ENCODE measurements at regions not wholly inside any gene's neighbourhood (a gene's known extent, or its start where the extent isn't known, plus 50 kb on each side); places are given as distances from the start of the nearest gene placed in this dataset.

DNA sequence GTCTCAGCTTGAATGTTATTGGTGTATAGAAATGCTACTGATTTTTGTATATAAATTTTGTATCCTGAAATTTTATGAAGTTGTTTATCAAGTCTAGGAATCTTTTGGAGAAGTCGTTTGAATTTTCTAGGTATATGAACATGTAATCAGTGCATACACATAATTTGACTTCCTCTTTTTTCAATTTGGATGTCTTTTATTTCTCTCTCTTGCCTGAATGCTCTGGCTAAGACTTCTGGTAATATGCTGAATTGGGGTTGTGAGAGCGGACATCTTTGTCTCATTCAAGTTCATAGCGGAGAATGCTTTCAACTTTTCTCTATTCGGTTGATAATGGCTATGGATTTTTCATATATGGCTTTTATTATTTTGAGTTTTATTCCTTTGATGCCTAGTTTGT, 100.9 kb upstream of the MCTP2 start:
- Mint-ChIP-seq H3K4me3 (no peak overlapping the region), H3K9me3 (peaks cover 14% of the 10 kb centered on the region), H3K27ac (no peak overlapping the region), H3K27me3 (ENCODE audit: low read depth, poor library complexity) (peaks cover 4% of the 10 kb centered on the region), H3K4me1 (no peaks in the 10 kb centered on the region), H3K36me3 (ENCODE audit: low read depth) (no peaks in the 10 kb centered on the region)
- no peak for DNase-seq
- no peak for TF ChIP-seq CTCF (IDR thresholded peaks at IDR 0.05)

DNA sequence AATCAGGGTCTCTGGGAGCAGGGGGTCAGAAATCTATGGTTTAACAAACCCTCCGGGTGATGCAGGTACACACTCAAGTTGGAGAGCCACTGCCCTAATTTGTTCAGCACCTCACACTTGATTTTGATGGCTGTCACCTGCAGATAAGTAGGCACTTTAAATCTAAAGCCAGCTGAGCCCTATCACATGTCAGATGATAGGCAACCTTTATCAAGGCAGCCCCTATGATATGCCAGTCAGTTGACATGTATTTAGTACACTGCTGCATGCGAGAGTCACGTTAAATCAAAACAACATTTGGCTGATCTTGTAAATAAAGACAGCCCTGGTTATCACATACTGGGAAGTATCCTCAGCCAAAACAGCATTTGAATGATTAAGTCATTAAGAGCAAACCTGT, 104.4 kb upstream of the MCTP2 start:
- no peak for TF ChIP-seq CTCF (IDR thresholded peaks at IDR 0.05)
- no peaks in the 10 kb centered on the region for H3K36me3 Mint-ChIP-seq (ENCODE audit: low read depth)
- H3K27ac Mint-ChIP-seq, result no peak overlapping the region
- peaks cover 4% of the 10 kb centered on the region for H3K27me3 Mint-ChIP-seq (ENCODE audit: low read depth, poor library complexity)
- no peak for DNase-seq
- H3K4me1 Mint-ChIP-seq, result no peaks in the 10 kb centered on the region
- H3K4me3 Mint-ChIP-seq, result no peak overlapping the region
- H3K9me3 Mint-ChIP-seq, result no peaks in the 10 kb centered on the region

DNA sequence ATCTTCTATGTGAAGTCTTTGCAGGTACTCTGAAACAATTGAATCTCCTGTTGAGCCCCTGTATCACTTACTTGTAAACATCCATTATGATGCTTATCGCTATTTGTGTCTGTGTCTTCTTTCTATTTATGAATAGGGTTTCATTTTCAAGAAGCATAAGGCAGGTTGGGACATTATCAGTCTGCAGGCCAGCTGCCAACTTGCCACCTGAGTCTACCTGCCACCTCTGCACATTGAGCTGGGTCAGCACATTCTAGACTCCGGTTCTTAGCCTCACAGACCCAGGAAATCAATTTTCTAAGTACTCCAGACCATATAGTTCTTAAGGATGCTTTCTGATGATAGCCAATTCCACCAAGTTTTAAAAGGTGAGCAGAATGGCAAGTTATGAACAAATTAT, 105.7 kb upstream of the MCTP2 start:
- no peak for DNase-seq
- Mint-ChIP-seq H3K9me3 (no peaks in the 10 kb centered on the region), H3K27me3 (ENCODE audit: low read depth, poor library complexity) (peaks cover 4% of the 10 kb centered on the region), H3K36me3 (ENCODE audit: low read depth) (no peaks in the 10 kb centered on the region), H3K27ac (no peak overlapping the region), H3K4me1 (no peaks in the 10 kb centered on the region), H3K4me3 (no peak overlapping the region)
- no peak for TF ChIP-seq CTCF (IDR thresholded peaks at IDR 0.05)

DNA sequence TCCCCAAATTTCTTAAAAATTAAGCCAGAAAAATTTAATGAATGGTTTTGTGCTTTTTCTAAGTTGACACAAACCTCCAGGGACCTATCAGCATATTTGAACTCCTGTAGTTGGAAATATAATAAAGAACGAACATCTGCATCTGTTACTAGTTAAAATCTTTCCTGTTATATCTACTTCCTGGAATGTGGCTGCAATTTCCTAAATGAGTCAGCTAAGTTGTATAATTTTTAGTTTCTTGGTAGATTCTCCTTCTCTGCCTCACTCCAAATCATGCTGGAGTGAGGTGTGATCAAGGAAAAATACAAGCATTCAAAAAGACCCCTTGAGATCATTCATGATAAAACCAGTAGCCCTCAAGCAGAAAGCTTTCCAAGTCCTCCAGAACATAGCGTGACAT, 106.2 kb upstream of the MCTP2 start:
- peaks cover 4% of the 10 kb centered on the region for H3K27me3 Mint-ChIP-seq (ENCODE audit: low read depth, poor library complexity)
- no peak overlapping the region for H3K27ac Mint-ChIP-seq
- no peaks in the 10 kb centered on the region for H3K36me3 Mint-ChIP-seq (ENCODE audit: low read depth)
- TF ChIP-seq CTCF (IDR thresholded peaks at IDR 0.05), result no peak
- H3K4me3 Mint-ChIP-seq, result no peak overlapping the region
- H3K4me1 Mint-ChIP-seq, result no peaks in the 10 kb centered on the region
- no peak for DNase-seq
- no peaks in the 10 kb centered on the region for H3K9me3 Mint-ChIP-seq

- no peak overlapping the region for H3K4me3 Mint-ChIP-seq
- no peak for DNase-seq
- H3K27ac Mint-ChIP-seq, result no peak overlapping the region
- peaks cover 4% of the 10 kb centered on the region for H3K27me3 Mint-ChIP-seq (ENCODE audit: low read depth, poor library complexity)
- H3K36me3 Mint-ChIP-seq (ENCODE audit: low read depth), result no peaks in the 10 kb centered on the region
- H3K4me1 Mint-ChIP-seq, result peaks cover 10% of the 10 kb centered on the region
- H3K9me3 Mint-ChIP-seq, result no peaks in the 10 kb centered on the region
- TF ChIP-seq CTCF (IDR thresholded peaks at IDR 0.05), result no peak
Measured at GRCh38 chr15:94122516-94122915, 108.8 kb upstream of the MCTP2 start.

GRCh38 chr15:94119923-94120775, 111.2 kb upstream of the MCTP2 start:
- H3K9me3 Mint-ChIP-seq, result peaks cover 2% of the 10 kb centered on the region
- peaks cover 7% of the 10 kb centered on the region for H3K27me3 Mint-ChIP-seq (ENCODE audit: low read depth, poor library complexity)
- H3K27ac Mint-ChIP-seq, result no peak overlapping the region
- H3K4me3 Mint-ChIP-seq, result no peak overlapping the region
- peak; percentile 55 for DNase-seq
- peaks cover 10% of the 10 kb centered on the region for H3K4me1 Mint-ChIP-seq
- TF ChIP-seq CTCF (IDR thresholded peaks at IDR 0.05), result peak; percentile 97
- no peaks in the 10 kb centered on the region for H3K36me3 Mint-ChIP-seq (ENCODE audit: low read depth)

Measured in nephron progenitor cell (in vitro differentiated cells).